Heart left ventricle (tissue), 16 donors: ENCODE measurements at regions not wholly inside any gene's neighbourhood (a gene's known extent, or its start where the extent isn't known, plus 50 kb on each side); places are given as distances from the start of the nearest gene placed in this dataset.
A peak's percentile ranks its signal among the peaks of the same experiment; 100 is the strongest.

Experiments used
- ATAC-seq, 4 donors: fragments of 200-7000 bp; cut with Tn5 transposase; one replicate each; pipeline ENCODE4 v1.9.1; 2020 to 2022; ENCODE audit warnings: moderate library complexity in 4 of 4, mild to moderate bottlenecking in 3 of 4, moderate number of reproducible peaks in 1 of 4
- DNase-seq, 5 donors: peaks; one replicate each; pipeline ENCODE4 v3.0.0-alpha.2; 2020
- H3K27ac ChIP-seq, 12 donors: fragments of 200-600 bp; sonication (generic) in 4 of 12; one replicate each; pipeline versions ENCODE4 v1.5.0 to v1.8.0; 2016 to 2022; ENCODE audit warnings: mild to moderate bottlenecking in 2 of 12
- H3K27me3 ChIP-seq, 9 donors: fragments of 200-600 bp; sonication (generic) in 2 of 9; one replicate each; pipeline versions ENCODE4 v1.5.1 to v1.8.0; 2016 to 2022; ENCODE audit warnings: mild to moderate bottlenecking in 3 of 9
- H3K36me3 ChIP-seq, 9 donors: fragments of 200-600 bp; sonication (generic) in 2 of 9; one replicate each; pipeline versions ENCODE4 v1.5.0 to v1.8.0; 2018 to 2022; ENCODE audit warnings: mild to moderate bottlenecking in 2 of 9
- H3K4me1 ChIP-seq, 12 donors: fragments of 200-600 bp; sonication (generic) in 4 of 12; one replicate each; pipeline versions ENCODE4 v1.5.0 to v1.8.0; 2016 to 2022; ENCODE audit warnings: mild to moderate bottlenecking in 3 of 12
- H3K4me3 ChIP-seq, 12 donors: fragments of 200-600 bp; sonication (generic) in 4 of 12; one replicate each; pipeline versions ENCODE4 v1.5.0 to v1.8.0; 2017 to 2022; ENCODE audit warnings: mild to moderate bottlenecking in 9 of 12, moderate library complexity in 4 of 12
- H3K9me3 ChIP-seq, 12 donors: fragments of 200-600 bp; sonication (generic) in 4 of 12; one replicate each; pipeline versions ENCODE4 v1.5.0 to v1.8.0; 2016 to 2022; ENCODE audit warnings: mild to moderate bottlenecking in 1 of 12
- CTCF ChIP-seq, 12 donors: fragments of 200-600 bp; sonication (generic) in 4 of 12; IDR thresholded peaks; one replicate each; pipeline versions ENCODE4 v1.5.0 to v1.8.0; 2018 to 2022; ENCODE audit warnings: antibody characterized with exemption in 12 of 12, mild to moderate bottlenecking in 5 of 12
- POLR2A ChIP-seq, 2 donors: fragments of 450-650 bp; IDR thresholded peaks; one replicate each; pipeline ENCODE4 v1.6.1; 2017; ENCODE audit warnings: antibody characterized with exemption in 2 of 2, mild to moderate bottlenecking in 2 of 2, moderate library complexity in 2 of 2
- WGBS, 4 donors: extraction: QIAGEN DNeasy Blood & Tissue Kit in 2 of 4; methylation state at CpG; one replicate each; pipeline versions ENCODE4 v1.1.5 to v1.1.7; 2013 to 2018; 5-methylcytosine and 5-hydroxymethylcytosine counted together
- intact Hi-C, 10 donors: fragments of 100-400 bp; cut with DNase I; formaldehyde crosslinking; loops; one replicate each; pipeline versions ENCODE4 v1.11.1 to v1.14.2; 2022
- donor health status: ischemic (EF 13 %, LVEDD 7.1; RV severe dilation, severe dysfunction).
- donor health status: healthy with polysubstance abuse.
- donor health status: DM: no; HTN: yes; CAD: no.
- donor health status: DM: no; HTN: no; CAD: no.
- donor health status: ischemic (EF 25% LVEDD 6.9; RV normal size, moderate dysfunction).
- donor health status: ischemic (EF 25% LVEDD 5.7; RV mildly dilated, moderate dysfunction).
- donor health status: healthy.
- donor health status: DM: yes; HTN: yes; CAD: no.
- donor health status: ischemic (EF 35%, LVEDD 5.7; RV mildly dilated, moderate dysfunction).
- donor health status: nonischemic (EF 11% LVEDD 7.7; RV severe dilation, severe dysfunction).
- donor health status: DM: yes; HTN: yes; CAD: no.
- donor health status: PGD.
- donor health status: ischemic (EF 29% LVEDD 5.4; RV normal size, mild dysfunction).
- donor health status: nonischemic (EF 23%, LVEDD 6.1; RV moderate dilation, normal function).

GRCh38 chr18:10029711-10030110 is 115.9 kb downstream of the VAPA start:
- ATAC-seq = no peak
- Histone ChIP-seq H3K27me3 (no peaks in the 10 kb centered on the region), H3K4me1 (peaks cover 0 to 29% (median 12%) of the 10 kb centered on the region in 12 donors), H3K4me3 (no peak overlapping the region), H3K27ac (no peak overlapping the region), H3K9me3 (no peaks in the 10 kb centered on the region), H3K36me3 (no peaks in the 10 kb centered on the region)
- intact Hi-C loops = loop anchor here in 3 of 10 donors (5.0 to 10.0 kb wide), 3 partner anchors 295 to 488 kb away; no protein-coding TSS in a partner anchor
- TF ChIP-seq CTCF (IDR thresholded peaks at IDR 0.05) = no peak
- TF ChIP-seq POLR2A (IDR thresholded peaks at IDR 0.05) = no peak
- 82 to 86% (median 84%) methylated on average over 8 to 10 of the region's 10 CpGs for WGBS, 4 donors
- DNase-seq = no peak

- H3K4me1 ChIP-seq = peaks cover 0 to 27% (median 10%) of the 10 kb centered on the region in 12 donors
- WGBS, 4 donors = 85 to 96% (median 92%) methylated on average over 22 to 25 of the region's 25 CpGs
- TF ChIP-seq CTCF (IDR thresholded peaks at IDR 0.05) = no peak
- TF ChIP-seq POLR2A (IDR thresholded peaks at IDR 0.05) = no peak
- no peak overlapping the region for H3K4me3 ChIP-seq
- intact Hi-C loops = loop anchor here in 3 of 10 donors (5.0 to 10.0 kb wide), 3 partner anchors 294 to 486 kb away; no protein-coding TSS in a partner anchor
- no peaks in the 10 kb centered on the region for H3K36me3 ChIP-seq
- peak overlapping the region in 3 of 12 donors; percentile 9 to 30 (median 22) for H3K27ac ChIP-seq
- peak in 2 of 4 donors; percentile 6 to 23 for ATAC-seq
- peak in 1 of 5 donors; percentile 26 for DNase-seq
- H3K9me3 ChIP-seq = no peaks in the 10 kb centered on the region
- H3K27me3 ChIP-seq = no peaks in the 10 kb centered on the region
Observed at GRCh38 chr18:10030816-10031541, 117.2 kb downstream of the VAPA start.

- DNase-seq (peak in 1 of 5 donors; percentile 49), ATAC-seq (peak; percentile 28 to 81 (median 78))
- TF ChIP-seq CTCF (IDR thresholded peaks at IDR 0.05) (peak; percentile 39 to 69 (median 54)), POLR2A (IDR thresholded peaks at IDR 0.05) (no peak)
- peaks cover 0 to 30% (median 10%) of the 10 kb centered on the region in 12 donors for H3K4me1 ChIP-seq
- intact Hi-C loops = loop anchor here in 3 of 10 donors (5.0 to 10.0 kb wide), 3 partner anchors 292 to 485 kb away; no protein-coding TSS in a partner anchor
- H3K4me3 ChIP-seq = peak overlapping the region in 10 of 12 donors; percentile 0 to 51 (median 38)
- H3K27ac ChIP-seq = peak overlapping the region in 7 of 12 donors; percentile 2 to 70 (median 37)
- no peaks in the 10 kb centered on the region for H3K27me3 ChIP-seq
- no peaks in the 10 kb centered on the region for H3K9me3 ChIP-seq
- 25 to 33% (median 25%) methylated on average over 33 to 46 of the region's 46 CpGs for WGBS, 4 donors
- no peaks in the 10 kb centered on the region for H3K36me3 ChIP-seq
Observed at GRCh38 chr18:10032331-10033015, 118.7 kb downstream of the VAPA start.

- Histone ChIP-seq H3K4me3 (peak overlapping the region in 7 of 12 donors; percentile 34 to 51 (median 39)), H3K9me3 (no peaks in the 10 kb centered on the region), H3K36me3 (no peaks in the 10 kb centered on the region), H3K4me1 (peaks cover 0 to 30% (median 10%) of the 10 kb centered on the region in 12 donors), H3K27ac (peak overlapping the region in 6 of 12 donors; percentile 3 to 70 (median 38)), H3K27me3 (no peaks in the 10 kb centered on the region)
- WGBS, 4 donors = 69 to 80% (median 73%) methylated on average over 9 of the region's 9 CpGs
- DNase-seq (no peak), ATAC-seq (peak in 1 of 4 donors; percentile 17)
- intact Hi-C loops = loop anchor here in 3 of 10 donors (5.0 to 10.0 kb wide), 3 partner anchors 292 to 484 kb away; no protein-coding TSS in a partner anchor
- no peak for TF ChIP-seq POLR2A (IDR thresholded peaks at IDR 0.05)
- no peak for TF ChIP-seq CTCF (IDR thresholded peaks at IDR 0.05)
Observed at GRCh38 chr18:10033016-10033399, 119.2 kb downstream of the VAPA start.
